Stimulated activated naive B cell treated with anti-CD40 and anti-IgM and Interleukin-4, amounts not matched to agents 10 μg/mL and 1 μg/mL and 100 μg/mL, for 72 hours (primary cell): ENCODE measurements at regions not wholly inside any gene's neighbourhood (a gene's known extent, or its start where the extent isn't known, plus 50 kb on each side); places are given as distances from the start of the nearest gene placed in this dataset.

Source experiments
- ATAC-seq, 2 donors: fragments of 150-1000 bp; cut with Tn5 transposase; replicated peaks; 2 replicates each; pipeline ENCODE4 v1.10.0; 2021; ENCODE audit warnings: moderate library complexity in 1 of 2
- DNase-seq: peaks from one replicate; pipeline ENCODE4 v3.0.0; 2021
- H3K27ac Mint-ChIP-seq: one replicate; pipeline ENCODE4 v1.8.0; 2022; ENCODE audit warnings: mild to moderate bottlenecking, mixed read lengths
- H3K27me3 Mint-ChIP-seq, 2 donors: one replicate each; pipeline ENCODE4 v1.8.0; 2022; ENCODE audit warnings: mixed read lengths in 2 of 2
- H3K36me3 Mint-ChIP-seq, 2 donors: one replicate each; pipeline ENCODE4 v1.8.0; 2022; ENCODE audit warnings: mixed read lengths in 2 of 2, mild to moderate bottlenecking in 1 of 2
- H3K4me1 Mint-ChIP-seq, 2 donors: one replicate each; pipeline ENCODE4 v1.8.0; 2022; ENCODE audit warnings: mixed read lengths in 2 of 2, mild to moderate bottlenecking in 1 of 2
- H3K4me3 Mint-ChIP-seq, 2 donors: one replicate each; pipeline ENCODE4 v1.8.0; 2022; ENCODE audit warnings: mild to moderate bottlenecking in 2 of 2, mixed read lengths in 2 of 2, moderate library complexity in 1 of 2
- H3K9me3 Mint-ChIP-seq, 2 donors: one replicate each; pipeline ENCODE4 v1.8.0; 2022; ENCODE audit warnings: mixed read lengths in 2 of 2, mild to moderate bottlenecking in 1 of 2

DNA sequence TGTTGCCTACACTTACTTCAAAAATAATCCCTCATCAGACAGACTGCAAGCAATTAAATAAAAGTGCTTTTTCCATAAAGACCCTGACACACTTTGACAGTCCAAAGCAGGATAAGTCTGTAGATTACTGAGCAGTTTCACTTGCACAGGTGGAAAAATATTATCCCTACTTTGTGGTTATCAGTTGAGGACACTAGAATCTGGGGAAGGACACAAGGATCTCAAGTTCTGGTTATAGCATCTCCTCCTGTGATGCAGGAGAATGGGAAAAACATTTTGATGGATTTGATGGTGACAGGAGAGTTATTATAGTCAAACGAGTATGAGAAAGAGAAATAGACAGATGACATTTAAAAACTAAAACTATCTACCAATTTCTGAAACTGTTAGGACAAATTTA lies 122.9 kb upstream of the PCDH9 start:
- Mint-ChIP-seq H3K4me3 (no peak overlapping the region), H3K27ac (no peak overlapping the region), H3K36me3 (no peaks in the 10 kb centered on the region), H3K27me3 (no peaks in the 10 kb centered on the region), H3K9me3 (peaks cover 0 to 6% of the 10 kb centered on the region in 2 donors), H3K4me1 (peaks cover 3 to 6% of the 10 kb centered on the region in 2 donors)
- ATAC-seq (no peak), DNase-seq (no peak)

DNA sequence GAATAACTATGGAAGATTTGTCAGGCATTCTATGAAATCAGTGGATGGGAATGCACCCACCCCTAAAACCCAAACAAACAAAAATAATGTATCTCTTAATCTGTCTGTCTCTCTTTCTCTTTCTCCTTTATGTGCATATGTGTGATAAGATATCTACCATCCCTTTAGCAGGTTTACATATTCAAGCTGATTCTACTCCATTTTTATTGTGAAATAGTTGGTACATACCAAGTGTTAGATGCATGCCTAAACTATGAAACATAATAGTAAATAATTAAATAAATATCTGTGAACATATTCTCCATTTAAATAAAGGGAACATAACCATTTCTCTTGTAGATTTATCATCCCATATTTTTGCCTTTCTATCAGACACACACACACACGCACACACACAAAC lies 121.8 kb upstream of the PCDH9 start:
- Mint-ChIP-seq H3K36me3 (no peaks in the 10 kb centered on the region), H3K4me1 (peaks cover 3 to 6% of the 10 kb centered on the region in 2 donors), H3K9me3 (peaks cover 0 to 6% of the 10 kb centered on the region in 2 donors), H3K27ac (no peak overlapping the region), H3K27me3 (no peaks in the 10 kb centered on the region), H3K4me3 (no peak overlapping the region)
- no peak for ATAC-seq
- no peak for DNase-seq

GRCh38 chr13:67351114-67351513 lies 121.0 kb upstream of the PCDH9 start:
- peaks cover 0 to 6% of the 10 kb centered on the region in 2 donors for H3K9me3 Mint-ChIP-seq
- DNase-seq (no peak), ATAC-seq (no peak)
- H3K27ac Mint-ChIP-seq: no peak overlapping the region
- H3K27me3 Mint-ChIP-seq: no peaks in the 10 kb centered on the region
- no peaks in the 10 kb centered on the region for H3K36me3 Mint-ChIP-seq
- H3K4me1 Mint-ChIP-seq: peaks cover 3 to 6% of the 10 kb centered on the region in 2 donors
- no peak overlapping the region for H3K4me3 Mint-ChIP-seq

GRCh38 chr13:67343777-67344176 lies 113.6 kb upstream of the PCDH9 start:
- no peak for ATAC-seq
- Mint-ChIP-seq H3K4me1 (no peaks in the 10 kb centered on the region), H3K9me3 (peaks cover 0 to 3% of the 10 kb centered on the region in 2 donors), H3K4me3 (no peak overlapping the region), H3K27ac (no peak overlapping the region), H3K36me3 (no peaks in the 10 kb centered on the region), H3K27me3 (no peaks in the 10 kb centered on the region)
- DNase-seq: no peak

DNA sequence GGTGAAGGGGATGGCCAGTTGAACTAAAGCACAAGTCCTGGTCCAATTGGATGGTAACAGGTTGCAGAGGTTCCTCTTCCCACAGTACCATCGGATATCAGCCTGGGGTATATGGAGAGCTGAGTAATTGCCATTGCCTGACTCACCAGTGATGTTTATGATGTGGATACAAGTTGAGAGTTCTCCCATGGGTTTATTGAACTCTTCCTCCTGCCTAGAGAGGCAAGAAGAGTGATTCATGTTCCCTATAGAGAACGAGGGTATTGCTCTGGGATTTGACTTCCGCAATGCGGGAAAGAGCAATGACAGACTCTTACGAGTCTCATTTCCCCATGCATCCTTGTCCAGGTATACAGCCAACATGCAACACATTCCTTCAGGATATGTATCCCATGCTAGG lies 111.3 kb upstream of the PCDH9 start:
- ATAC-seq (no peak), DNase-seq (no peak)
- peaks cover 0 to 9% of the 10 kb centered on the region in 2 donors for H3K9me3 Mint-ChIP-seq
- H3K36me3 Mint-ChIP-seq: no peaks in the 10 kb centered on the region
- no peak overlapping the region for H3K27ac Mint-ChIP-seq
- no peak overlapping the region for H3K4me3 Mint-ChIP-seq
- no peaks in the 10 kb centered on the region for H3K27me3 Mint-ChIP-seq
- H3K4me1 Mint-ChIP-seq: no peaks in the 10 kb centered on the region

DNA sequence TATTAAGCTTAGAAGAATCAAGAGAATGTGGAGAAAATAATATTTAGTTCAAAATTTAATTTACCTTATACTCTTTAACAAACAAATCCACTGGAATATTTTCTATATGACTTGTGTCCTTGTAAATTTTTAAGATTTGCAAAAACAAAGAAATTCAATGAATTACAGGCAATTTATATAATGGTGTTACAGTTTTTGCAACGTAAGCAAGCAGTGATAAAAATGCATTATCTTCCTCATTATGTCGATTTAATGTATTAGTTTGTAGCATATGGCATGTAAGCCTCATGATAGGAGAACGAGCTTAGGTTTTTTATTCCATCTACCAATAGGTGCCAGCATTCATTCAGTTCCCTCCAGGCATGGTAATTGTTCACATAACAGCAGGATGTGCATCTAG lies 100.0 kb upstream of the PCDH9 start:
- Mint-ChIP-seq H3K4me3 (no peak overlapping the region), H3K27me3 (no peaks in the 10 kb centered on the region), H3K9me3 (no peaks in the 10 kb centered on the region), H3K27ac (no peak overlapping the region), H3K4me1 (no peaks in the 10 kb centered on the region), H3K36me3 (no peaks in the 10 kb centered on the region)
- DNase-seq: no peak
- ATAC-seq: no peak

DNA sequence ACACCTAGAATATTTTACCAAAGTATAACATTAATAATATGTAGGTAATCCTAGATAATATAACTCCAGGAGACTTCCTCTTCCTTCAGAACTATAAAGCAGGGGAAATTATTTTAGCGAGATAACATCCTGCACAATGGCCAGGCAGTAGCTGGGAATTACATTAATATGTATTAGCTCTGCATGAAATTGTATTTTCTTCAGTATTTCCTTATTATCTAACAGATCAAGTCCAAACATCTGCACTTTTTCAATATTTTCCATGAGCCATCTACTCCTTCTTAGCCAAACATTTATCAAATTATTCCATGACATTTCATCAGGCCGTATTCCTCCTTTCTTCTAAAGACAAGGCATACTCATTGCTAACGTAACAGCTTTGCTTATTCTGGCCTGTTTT lies 98.8 kb upstream of the PCDH9 start:
- Mint-ChIP-seq H3K9me3 (no peaks in the 10 kb centered on the region), H3K4me1 (no peaks in the 10 kb centered on the region), H3K27me3 (no peaks in the 10 kb centered on the region), H3K4me3 (no peak overlapping the region), H3K27ac (no peak overlapping the region), H3K36me3 (no peaks in the 10 kb centered on the region)
- ATAC-seq: no peak
- no peak for DNase-seq

GRCh38 chr13:67318860-67319259 lies 88.7 kb upstream of the PCDH9 start:
- Mint-ChIP-seq H3K9me3 (no peaks in the 10 kb centered on the region), H3K36me3 (no peaks in the 10 kb centered on the region), H3K27me3 (no peaks in the 10 kb centered on the region), H3K4me1 (no peaks in the 10 kb centered on the region), H3K4me3 (no peak overlapping the region), H3K27ac (no peak overlapping the region)
- no peak for ATAC-seq
- DNase-seq: no peak

- H3K27ac Mint-ChIP-seq: no peak overlapping the region
- no peaks in the 10 kb centered on the region for H3K9me3 Mint-ChIP-seq
- H3K4me3 Mint-ChIP-seq: no peak overlapping the region
- DNase-seq: no peak
- H3K4me1 Mint-ChIP-seq: no peaks in the 10 kb centered on the region
- no peaks in the 10 kb centered on the region for H3K27me3 Mint-ChIP-seq
- no peak for ATAC-seq
- no peaks in the 10 kb centered on the region for H3K36me3 Mint-ChIP-seq
Measured at GRCh38 chr13:67318398-67318797, 88.3 kb upstream of the PCDH9 start.

DNA sequence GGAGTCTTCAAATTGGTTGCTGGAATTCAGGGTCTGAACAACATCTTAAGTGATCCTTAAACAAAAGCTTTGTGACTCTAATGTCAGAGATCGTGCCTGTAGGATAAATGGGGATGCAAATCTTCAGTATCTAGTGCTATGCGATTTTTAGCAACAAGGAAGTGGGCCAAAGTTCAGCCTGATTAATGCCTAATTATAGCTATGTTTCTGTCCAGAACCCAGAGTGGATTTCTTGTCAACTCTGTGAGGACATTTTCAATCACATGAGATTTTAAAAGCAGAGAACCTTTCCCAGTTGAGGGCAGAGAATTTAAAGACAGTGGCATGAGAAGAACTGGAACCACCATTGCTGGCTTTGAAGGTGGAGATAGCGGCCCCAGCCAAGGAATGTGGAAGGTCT lies 84.3 kb upstream of the PCDH9 start:
- DNase-seq (no peak), ATAC-seq (no peak)
- Mint-ChIP-seq H3K27ac (no peak overlapping the region), H3K9me3 (no peaks in the 10 kb centered on the region), H3K27me3 (no peaks in the 10 kb centered on the region), H3K36me3 (no peaks in the 10 kb centered on the region), H3K4me3 (no peak overlapping the region), H3K4me1 (no peaks in the 10 kb centered on the region)

DNA sequence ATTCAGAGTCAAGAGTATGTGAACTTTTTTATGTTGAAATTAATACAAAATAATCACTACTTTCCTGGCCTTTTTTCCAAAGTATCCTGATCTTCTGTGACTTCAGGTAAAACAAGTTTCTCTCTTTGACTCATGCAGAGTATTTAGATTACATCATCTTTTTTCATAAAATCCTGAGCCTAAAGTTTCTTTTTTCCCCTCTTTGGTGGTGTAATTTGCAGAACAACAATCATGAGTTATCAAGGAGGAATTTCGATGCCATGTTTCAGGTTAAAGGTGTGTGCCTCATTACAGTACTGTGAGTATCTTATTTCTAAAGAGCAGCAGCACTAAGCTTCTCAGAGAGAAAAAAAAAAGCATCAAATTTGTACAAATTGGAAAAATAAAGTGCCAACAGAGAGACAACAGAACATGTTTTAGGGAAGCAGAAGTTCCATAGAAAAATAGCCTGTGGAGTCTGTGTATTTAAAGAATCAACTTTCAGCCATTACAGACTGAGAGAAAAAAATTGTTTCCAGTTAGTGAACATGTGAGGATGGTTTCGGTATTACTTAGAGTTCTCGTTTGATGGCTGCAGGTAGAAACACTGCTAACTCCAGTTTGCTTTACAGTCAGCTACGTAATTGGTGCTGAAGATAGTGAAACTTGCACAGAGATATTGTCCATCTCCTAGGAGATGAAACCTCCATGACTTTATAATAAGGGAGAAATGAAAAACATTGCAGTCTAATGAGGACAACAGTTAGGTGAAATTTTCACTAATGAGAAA lies 78.1 kb upstream of the PCDH9 start:
- ATAC-seq (no peak), DNase-seq (no peak)
- Mint-ChIP-seq H3K36me3 (no peaks in the 10 kb centered on the region), H3K9me3 (peaks cover 0 to 3% of the 10 kb centered on the region in 2 donors), H3K4me1 (no peaks in the 10 kb centered on the region), H3K27me3 (no peaks in the 10 kb centered on the region), H3K27ac (no peak overlapping the region), H3K4me3 (no peak overlapping the region)

DNA sequence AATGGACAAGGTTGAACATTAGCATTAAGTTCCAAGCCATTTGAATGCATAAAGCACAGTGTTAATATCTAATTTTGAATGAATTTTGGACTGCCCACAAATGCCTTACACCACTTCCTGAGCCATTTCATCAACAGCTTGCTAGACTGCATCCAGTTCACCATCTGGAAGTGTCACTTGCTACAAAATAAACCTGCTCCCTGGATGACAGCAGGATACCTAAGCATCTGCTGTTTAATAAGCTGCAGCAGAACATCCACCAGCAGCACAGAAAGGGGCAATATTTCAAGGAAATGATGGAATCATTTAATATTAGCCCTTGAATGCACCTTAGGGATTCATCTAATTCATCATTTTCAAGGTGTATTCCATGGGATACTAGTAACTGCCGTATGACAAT lies 76.6 kb upstream of the PCDH9 start:
- no peak for DNase-seq
- H3K9me3 Mint-ChIP-seq: peaks cover 0 to 3% of the 10 kb centered on the region in 2 donors
- H3K27ac Mint-ChIP-seq: no peak overlapping the region
- H3K36me3 Mint-ChIP-seq: no peaks in the 10 kb centered on the region
- H3K4me1 Mint-ChIP-seq: no peaks in the 10 kb centered on the region
- H3K27me3 Mint-ChIP-seq: peaks cover 0 to 5% of the 10 kb centered on the region in 2 donors
- no peak for ATAC-seq
- H3K4me3 Mint-ChIP-seq: no peak overlapping the region

- Mint-ChIP-seq H3K9me3 (peaks cover 0 to 3% of the 10 kb centered on the region in 2 donors), H3K36me3 (no peaks in the 10 kb centered on the region), H3K27me3 (peaks cover 0 to 5% of the 10 kb centered on the region in 2 donors), H3K4me1 (no peaks in the 10 kb centered on the region), H3K27ac (no peak overlapping the region), H3K4me3 (no peak overlapping the region)
- no peak for ATAC-seq
- no peak for DNase-seq
Measured at GRCh38 chr13:67303661-67304333, 73.7 kb upstream of the PCDH9 start.

DNA sequence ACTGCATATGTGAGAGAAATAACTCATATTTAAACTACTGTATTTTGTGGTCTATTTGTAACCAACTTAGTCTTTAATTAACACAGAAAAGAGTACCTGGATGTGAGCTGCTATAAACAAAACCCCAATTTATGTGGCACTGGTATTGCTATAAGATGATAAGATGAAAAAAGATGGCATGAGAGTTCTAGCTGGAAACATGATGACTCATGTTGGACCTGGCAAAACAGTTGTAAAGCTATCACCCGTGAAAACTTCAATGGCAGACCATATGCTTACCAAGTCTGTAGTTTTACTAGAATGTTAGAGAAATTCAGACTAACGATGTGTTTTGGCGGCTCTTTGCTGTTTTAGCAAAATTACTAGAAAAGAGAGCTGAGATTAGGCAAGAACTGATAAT lies 69.6 kb upstream of the PCDH9 start:
- DNase-seq (no peak), ATAC-seq (no peak)
- Mint-ChIP-seq H3K36me3 (no peaks in the 10 kb centered on the region), H3K4me3 (no peak overlapping the region), H3K9me3 (no peaks in the 10 kb centered on the region), H3K27me3 (peaks cover 0 to 5% of the 10 kb centered on the region in 2 donors), H3K27ac (no peak overlapping the region), H3K4me1 (no peaks in the 10 kb centered on the region)

DNA sequence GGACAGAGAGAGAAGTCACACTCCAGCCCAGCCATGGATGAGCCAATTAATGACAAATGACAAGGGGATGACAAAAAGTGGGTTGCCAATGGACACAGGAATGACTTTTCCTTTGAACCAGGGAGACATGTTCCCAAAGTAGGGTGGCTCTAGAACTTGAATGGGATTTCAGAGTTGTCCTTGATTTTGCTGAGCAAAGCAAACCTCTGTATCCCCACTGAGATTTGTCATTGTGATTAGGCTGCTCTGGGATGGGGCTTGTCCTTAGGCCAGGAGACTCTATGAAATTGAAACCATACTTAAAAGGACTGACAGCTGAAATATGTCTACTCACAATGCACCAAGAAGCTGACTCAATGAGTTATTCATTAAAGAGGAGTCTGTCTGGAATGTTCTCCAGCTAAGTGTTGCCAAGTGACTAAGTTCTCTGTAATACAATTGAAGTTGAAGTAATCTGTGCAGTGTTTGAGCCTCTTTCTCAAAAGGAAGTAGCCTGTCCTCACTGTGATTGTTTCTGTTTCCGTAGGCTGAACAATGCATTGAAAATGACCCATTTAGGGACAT lies 69.0 kb upstream of the PCDH9 start:
- ATAC-seq: no peak
- no peaks in the 10 kb centered on the region for H3K36me3 Mint-ChIP-seq
- H3K4me1 Mint-ChIP-seq: no peaks in the 10 kb centered on the region
- no peak overlapping the region for H3K4me3 Mint-ChIP-seq
- DNase-seq: no peak
- no peak overlapping the region for H3K27ac Mint-ChIP-seq
- H3K9me3 Mint-ChIP-seq: no peaks in the 10 kb centered on the region
- peaks cover 0 to 5% of the 10 kb centered on the region in 2 donors for H3K27me3 Mint-ChIP-seq
